Superior temporal gyrus (tissue), 1 donor: ENCODE measurements at regions not wholly inside any gene's neighbourhood (a gene's known extent, or its start where the extent isn't known, plus 50 kb on each side); places are given as distances from the start of the nearest gene placed in this dataset.

ENCODE experiments used
- DNase-seq: peaks from one replicate; pipeline ENCODE4 v3.0.0-alpha.2; 2016; ENCODE audit errors: extremely low spot score

DNA sequence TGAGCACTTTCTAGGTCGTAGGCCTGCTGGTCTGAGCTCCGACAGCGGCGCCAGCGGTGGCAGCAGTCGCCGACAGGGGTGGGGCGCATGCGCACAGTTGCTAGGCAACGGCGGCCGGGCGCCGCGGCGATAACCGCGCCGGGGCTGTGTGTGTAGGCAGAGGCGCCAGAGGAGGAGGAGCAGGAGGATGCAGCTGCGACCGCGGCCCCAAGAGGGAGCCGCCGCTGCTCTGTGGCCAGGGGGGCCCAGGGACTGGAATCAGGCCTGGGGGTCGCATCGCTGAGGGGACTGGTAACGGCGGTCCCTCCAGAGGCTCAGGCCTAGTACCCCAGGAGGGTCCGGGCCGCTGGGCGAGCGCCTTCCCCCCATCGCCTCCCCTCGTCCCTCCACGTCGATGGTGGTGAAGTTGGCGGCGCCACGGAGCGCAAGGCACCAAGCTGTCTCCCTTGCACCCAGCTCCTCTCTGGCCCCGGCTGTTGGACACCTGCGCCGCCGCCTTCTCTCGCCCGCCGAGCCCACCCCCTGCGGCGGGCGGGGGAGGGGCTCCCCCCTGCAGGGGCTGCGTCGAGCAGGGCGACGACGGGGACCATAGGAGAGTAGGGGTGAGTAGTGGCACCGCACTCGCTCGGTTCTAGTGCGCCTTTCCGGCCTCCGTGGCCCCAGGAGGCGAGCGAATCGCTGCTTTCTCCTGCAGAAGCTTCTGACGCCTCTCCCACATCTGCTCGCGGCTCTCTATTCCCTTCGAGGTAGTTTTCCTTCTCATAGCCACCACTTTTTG lies 58.6 kb upstream of the ZC4H2 start, which contains the start of gene ZC3H12B:
ZC3H12B (plus strand) TSS at position 159 of the 778 bp plus-strand sequence.
- DNase-seq = peak; percentile 69

DNA sequence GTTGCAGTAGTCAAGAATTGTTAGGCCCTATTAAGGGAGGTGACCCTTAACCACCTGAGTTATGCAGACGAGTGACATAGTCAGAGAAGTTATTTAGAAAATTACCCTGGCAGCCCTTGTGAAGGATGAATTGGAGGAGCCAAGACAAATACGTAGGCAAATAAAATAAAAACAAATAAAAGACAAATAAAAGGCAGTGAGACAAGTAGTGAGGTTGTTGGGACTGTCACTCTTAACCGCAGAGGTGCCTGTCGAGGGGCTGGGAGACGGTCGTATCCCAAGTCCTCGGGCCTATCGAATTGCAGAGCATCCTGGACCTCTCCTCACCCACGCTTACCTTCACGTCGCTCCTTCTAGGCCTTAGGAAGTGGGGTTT lies 58.0 kb upstream of the ZC4H2 start:
- no peak for DNase-seq
